ENCODE measurements at regions not wholly inside any gene's neighbourhood (a gene's known extent, or its start where the extent isn't known, plus 50 kb on each side); places are given as distances from the start of the nearest gene placed in this dataset.

- TF ChIP-seq POLR2A (IDR thresholded peaks at IDR 0.05) (no peak), CTCF (IDR thresholded peaks at IDR 0.05) (no peak), POLR2AphosphoS5 (IDR thresholded peaks at IDR 0.05; ENCODE audit: insufficient read depth in 1 of 2, low read depth in 1 of 2) (no peak)
Observed at GRCh38 chr20:12410783-12411182, 493.1 kb downstream of the BTBD3 start.

Measured in vagina (tissue), 2 donors.